ENCODE measurements at regions not wholly inside any gene's neighbourhood (a gene's known extent, or its start where the extent isn't known, plus 50 kb on each side); places are given as distances from the start of the nearest gene placed in this dataset.

DNA sequence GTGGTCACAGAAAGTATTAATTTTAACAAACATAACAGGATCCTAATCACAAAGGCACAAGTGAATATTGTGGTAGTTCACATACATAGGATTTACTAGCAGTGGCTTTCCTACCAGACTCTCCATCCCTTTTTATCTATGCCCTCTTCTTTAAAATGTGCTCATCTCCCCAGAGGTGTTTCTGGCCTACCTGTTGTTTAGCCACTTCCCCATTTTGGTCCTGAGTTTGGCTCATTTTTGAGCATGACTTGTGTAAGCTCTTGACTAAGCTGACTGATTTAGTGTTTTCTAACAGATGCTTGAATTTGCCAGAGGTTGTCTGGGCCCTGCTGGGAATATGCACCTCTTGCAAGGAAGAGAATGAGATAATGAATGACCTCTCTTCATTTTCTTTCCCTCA lies 517.7 kb upstream of the CLINT1 start (continued):
- no peak for TF ChIP-seq HNF4G (IDR thresholded peaks at IDR 0.05; ENCODE audit: borderline replicate concordance, low read depth, low read length)
- no peak for TF ChIP-seq HNF4G (CRISPR knock-in tag; IDR thresholded peaks at IDR 0.05; ENCODE audit: borderline replicate concordance, low read depth)
- TF ChIP-seq MTF1 (CRISPR knock-in tag; IDR thresholded peaks at IDR 0.05) = no peak
- TF ChIP-seq ZSCAN21 (CRISPR knock-in tag; IDR thresholded peaks at IDR 0.05; ENCODE audit: borderline replicate concordance) = no peak
- no peak for TF ChIP-seq KAT2B (IDR thresholded peaks at IDR 0.05; ENCODE audit: borderline replicate concordance, low read depth, low read length)
- no peak for TF ChIP-seq MYNN (CRISPR knock-in tag; IDR thresholded peaks at IDR 0.05; ENCODE audit: low read depth)
- no peak for TF ChIP-seq ZNF605 (CRISPR knock-in tag; IDR thresholded peaks at IDR 0.05)
- TF ChIP-seq EP300 (IDR thresholded peaks at IDR 0.05; ENCODE audit: low read depth in 2 of 2, low read length in 2 of 2) = no peak
- no peak for TF ChIP-seq EP300 (CRISPR knock-in tag; IDR thresholded peaks at IDR 0.05; ENCODE audit: borderline replicate concordance)
- no peak for TF ChIP-seq POLR2A (IDR thresholded peaks at IDR 0.05; ENCODE audit: insufficient read depth in 1 of 2, low read depth in 2 of 2, low read length in 2 of 2)
- TF ChIP-seq ZNF614 (CRISPR knock-in tag; IDR thresholded peaks at IDR 0.05; ENCODE audit: borderline replicate concordance) = no peak
- TF ChIP-seq, protein P1, sequence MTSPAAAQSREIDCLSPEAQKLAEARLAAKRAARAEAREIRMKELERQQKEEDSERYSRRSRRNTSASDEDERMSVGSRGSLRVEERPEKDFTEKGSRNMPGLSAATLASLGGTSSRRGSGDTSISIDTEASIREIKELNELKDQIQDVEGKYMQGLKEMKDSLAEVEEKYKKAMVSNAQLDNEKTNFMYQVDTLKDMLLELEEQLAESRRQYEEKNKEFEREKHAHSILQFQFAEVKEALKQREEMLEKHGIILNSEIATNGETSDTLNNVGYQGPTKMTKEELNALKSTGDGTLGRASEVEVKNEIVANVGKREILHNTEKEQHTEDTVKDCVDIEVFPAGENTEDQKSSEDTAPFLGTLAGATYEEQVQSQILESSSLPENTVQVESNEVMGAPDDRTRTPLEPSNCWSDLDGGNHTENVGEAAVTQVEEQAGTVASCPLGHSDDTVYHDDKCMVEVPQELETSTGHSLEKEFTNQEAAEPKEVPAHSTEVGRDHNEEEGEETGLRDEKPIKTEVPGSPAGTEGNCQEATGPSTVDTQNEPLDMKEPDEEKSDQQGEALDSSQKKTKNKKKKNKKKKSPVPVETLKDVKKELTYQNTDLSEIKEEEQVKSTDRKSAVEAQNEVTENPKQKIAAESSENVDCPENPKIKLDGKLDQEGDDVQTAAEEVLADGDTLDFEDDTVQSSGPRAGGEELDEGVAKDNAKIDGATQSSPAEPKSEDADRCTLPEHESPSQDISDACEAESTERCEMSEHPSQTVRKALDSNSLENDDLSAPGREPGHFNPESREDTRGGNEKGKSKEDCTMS (CRISPR knock-in tag; conservative IDR thresholded peaks at IDR 0.05) = no peak
- TF ChIP-seq ZNF75D (CRISPR knock-in tag; IDR thresholded peaks at IDR 0.05; ENCODE audit: borderline replicate concordance) = no peak
- TF ChIP-seq ZSCAN30 (CRISPR knock-in tag; IDR thresholded peaks at IDR 0.05) = no peak
- no peak for TF ChIP-seq ISX (CRISPR knock-in tag; conservative IDR thresholded peaks at IDR 0.05)
